ENCODE measurements at regions not wholly inside any gene's neighbourhood (a gene's known extent, or its start where the extent isn't known, plus 50 kb on each side); places are given as distances from the start of the nearest gene placed in this dataset.

- Histone ChIP-seq H3K36me3 (ENCODE audit: insufficient read depth) (no peaks in the 10 kb centered on the region), H2AFZ (ENCODE audit: low read depth) (no peak overlapping the region), H3K79me2 (ENCODE audit: insufficient read depth, low read depth) (no peaks in the 10 kb centered on the region), H3K27me3 (ENCODE audit: insufficient read depth, low read depth) (no peaks in the 10 kb centered on the region), H3K4me2 (no peak overlapping the region), H3K4me1 (ENCODE audit: low read depth, poor library complexity, severe bottlenecking) (no peaks in the 10 kb centered on the region), H3K27ac (no peak overlapping the region), H4K20me1 (ENCODE audit: insufficient read depth) (no peaks in the 10 kb centered on the region), H3K9ac (no peak overlapping the region), H3K4me3 (IDR thresholded peaks at IDR 0.05; ENCODE audit: insufficient read depth, low read depth, low read length) (no peak overlapping the region)
- TF ChIP-seq CTCF (conservative IDR thresholded peaks at IDR 0.05; ENCODE audit: low read depth, low read length): no peak
Measured at GRCh38 chrX:10952619-10953018, 158.5 kb upstream of the HCCS start.

GRCh38 chrX:10965174-10965798 lies 145.8 kb upstream of the HCCS start:
- no peaks in the 10 kb centered on the region for H3K36me3 ChIP-seq (ENCODE audit: insufficient read depth)
- H3K4me2 ChIP-seq: no peak overlapping the region
- no peaks in the 10 kb centered on the region for H3K27me3 ChIP-seq (ENCODE audit: insufficient read depth, low read depth)
- H3K4me3 ChIP-seq (IDR thresholded peaks at IDR 0.05; ENCODE audit: insufficient read depth, low read depth, low read length): no peak overlapping the region
- no peaks in the 10 kb centered on the region for H4K20me1 ChIP-seq (ENCODE audit: insufficient read depth)
- no peak overlapping the region for H3K27ac ChIP-seq
- no peaks in the 10 kb centered on the region for H3K4me1 ChIP-seq (ENCODE audit: low read depth, poor library complexity, severe bottlenecking)
- H2AFZ ChIP-seq (ENCODE audit: low read depth): no peak overlapping the region
- no peaks in the 10 kb centered on the region for H3K79me2 ChIP-seq (ENCODE audit: insufficient read depth, low read depth)
- TF ChIP-seq CTCF (conservative IDR thresholded peaks at IDR 0.05; ENCODE audit: low read depth, low read length): no peak
- no peak overlapping the region for H3K9ac ChIP-seq

- Histone ChIP-seq H4K20me1 (ENCODE audit: insufficient read depth) (no peaks in the 10 kb centered on the region), H3K4me1 (ENCODE audit: low read depth, poor library complexity, severe bottlenecking) (no peaks in the 10 kb centered on the region)
Measured at GRCh38 chrX:10966057-10966456, 145.1 kb upstream of the HCCS start.

GRCh38 chrX:10971176-10971575 lies 140.0 kb upstream of the HCCS start:
- Histone ChIP-seq H3K79me2 (ENCODE audit: insufficient read depth, low read depth) (no peaks in the 10 kb centered on the region), H3K4me3 (IDR thresholded peaks at IDR 0.05; ENCODE audit: insufficient read depth, low read depth, low read length) (no peak overlapping the region), H4K20me1 (ENCODE audit: insufficient read depth) (no peaks in the 10 kb centered on the region), H3K4me2 (no peak overlapping the region), H3K36me3 (ENCODE audit: insufficient read depth) (no peaks in the 10 kb centered on the region), H3K4me1 (ENCODE audit: low read depth, poor library complexity, severe bottlenecking) (no peaks in the 10 kb centered on the region), H3K9ac (no peak overlapping the region), H3K27ac (no peak overlapping the region), H3K27me3 (ENCODE audit: insufficient read depth, low read depth) (no peaks in the 10 kb centered on the region), H2AFZ (ENCODE audit: low read depth) (no peak overlapping the region)
- no peak for TF ChIP-seq CTCF (conservative IDR thresholded peaks at IDR 0.05; ENCODE audit: low read depth, low read length)

More at GRCh38 chrX:10966057-10966456, 145.1 kb upstream of the HCCS start:
- no peak overlapping the region for H3K27ac ChIP-seq
- no peak overlapping the region for H2AFZ ChIP-seq (ENCODE audit: low read depth)
- H3K36me3 ChIP-seq (ENCODE audit: insufficient read depth): no peaks in the 10 kb centered on the region
- no peak overlapping the region for H3K4me2 ChIP-seq
- no peak for TF ChIP-seq CTCF (conservative IDR thresholded peaks at IDR 0.05; ENCODE audit: low read depth, low read length)
- no peaks in the 10 kb centered on the region for H3K27me3 ChIP-seq (ENCODE audit: insufficient read depth, low read depth)
- no peak overlapping the region for H3K4me3 ChIP-seq (IDR thresholded peaks at IDR 0.05; ENCODE audit: insufficient read depth, low read depth, low read length)
- H3K9ac ChIP-seq: no peak overlapping the region
- H3K79me2 ChIP-seq (ENCODE audit: insufficient read depth, low read depth): no peaks in the 10 kb centered on the region
